ENCODE measurements at regions not wholly inside any gene's neighbourhood (a gene's known extent, or its start where the extent isn't known, plus 50 kb on each side); places are given as distances from the start of the nearest gene placed in this dataset.

- Histone ChIP-seq H3K4me2 (ENCODE audit: low read depth, low read length, poor library complexity, severe bottlenecking) (no peak overlapping the region), H3K27me3 (ENCODE audit: low read length) (no peaks in the 10 kb centered on the region), H3K4me3 (ENCODE audit: insufficient read depth, low read length, poor library complexity, severe bottlenecking) (no peak overlapping the region), H3F3A (ENCODE audit: insufficient read depth) (no peaks in the 10 kb centered on the region), H3K9ac (ENCODE audit: low read length) (no peak overlapping the region), H3K9me2 (replicated peaks; ENCODE audit: insufficient read depth, low read length) (no peaks in the 10 kb centered on the region), H3K27ac (ENCODE audit: low read depth, low read length) (no peak overlapping the region), H3K79me2 (ENCODE audit: insufficient read depth, low read length) (no peaks in the 10 kb centered on the region), H2AFZ (ENCODE audit: low read depth, low read length, severe bottlenecking) (no peak overlapping the region), H3K9me3 (ENCODE audit: insufficient read depth, low read length) (no peaks in the 10 kb centered on the region), H4K20me1 (ENCODE audit: low read depth, low read length) (no peaks in the 10 kb centered on the region), H3K36me3 (ENCODE audit: low read length) (no peaks in the 10 kb centered on the region)
- no peak for TF ChIP-seq EZH2phosphoT487 (conservative IDR thresholded peaks at IDR 0.05; ENCODE audit: low read length)
- TF ChIP-seq, protein P1, sequence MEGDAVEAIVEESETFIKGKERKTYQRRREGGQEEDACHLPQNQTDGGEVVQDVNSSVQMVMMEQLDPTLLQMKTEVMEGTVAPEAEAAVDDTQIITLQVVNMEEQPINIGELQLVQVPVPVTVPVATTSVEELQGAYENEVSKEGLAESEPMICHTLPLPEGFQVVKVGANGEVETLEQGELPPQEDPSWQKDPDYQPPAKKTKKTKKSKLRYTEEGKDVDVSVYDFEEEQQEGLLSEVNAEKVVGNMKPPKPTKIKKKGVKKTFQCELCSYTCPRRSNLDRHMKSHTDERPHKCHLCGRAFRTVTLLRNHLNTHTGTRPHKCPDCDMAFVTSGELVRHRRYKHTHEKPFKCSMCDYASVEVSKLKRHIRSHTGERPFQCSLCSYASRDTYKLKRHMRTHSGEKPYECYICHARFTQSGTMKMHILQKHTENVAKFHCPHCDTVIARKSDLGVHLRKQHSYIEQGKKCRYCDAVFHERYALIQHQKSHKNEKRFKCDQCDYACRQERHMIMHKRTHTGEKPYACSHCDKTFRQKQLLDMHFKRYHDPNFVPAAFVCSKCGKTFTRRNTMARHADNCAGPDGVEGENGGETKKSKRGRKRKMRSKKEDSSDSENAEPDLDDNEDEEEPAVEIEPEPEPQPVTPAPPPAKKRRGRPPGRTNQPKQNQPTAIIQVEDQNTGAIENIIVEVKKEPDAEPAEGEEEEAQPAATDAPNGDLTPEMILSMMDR (IDR thresholded peaks at IDR 0.05; ENCODE audit: insufficient read depth, low read length, poor library complexity, severe bottlenecking): no peak
These were observed 99.0 kb upstream of the KAZN start for GRCh38 chr1:14499312-14500040.

DNA sequence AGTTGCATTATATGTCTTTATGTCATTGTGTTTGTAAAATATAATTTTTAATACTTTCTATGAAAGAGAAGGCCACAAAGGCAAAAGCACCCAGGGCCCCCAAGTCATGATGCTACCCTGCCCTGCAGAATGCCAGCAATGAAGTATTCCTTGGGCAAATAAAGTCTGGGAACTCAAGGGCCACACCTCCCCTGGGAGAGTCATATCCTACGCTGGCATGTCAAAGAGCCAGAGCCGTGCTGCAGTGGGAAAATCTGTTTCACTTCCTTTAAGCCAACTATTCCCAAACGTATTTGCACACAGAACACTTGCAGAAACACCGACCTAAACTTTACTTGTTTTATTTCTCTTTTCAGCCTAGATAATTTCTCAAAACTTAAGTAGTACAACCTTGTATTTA lies 98.4 kb upstream of the KAZN start:
- Histone ChIP-seq H3K9me3 (ENCODE audit: insufficient read depth, low read length) (no peaks in the 10 kb centered on the region), H3K4me2 (ENCODE audit: low read depth, low read length, poor library complexity, severe bottlenecking) (no peak overlapping the region), H3K27ac (ENCODE audit: low read depth, low read length) (no peak overlapping the region), H4K20me1 (ENCODE audit: low read depth, low read length) (no peaks in the 10 kb centered on the region), H3K36me3 (ENCODE audit: low read length) (no peaks in the 10 kb centered on the region), H3K27me3 (ENCODE audit: low read length) (no peaks in the 10 kb centered on the region), H3F3A (ENCODE audit: insufficient read depth) (no peaks in the 10 kb centered on the region), H3K4me3 (ENCODE audit: insufficient read depth, low read length, poor library complexity, severe bottlenecking) (no peak overlapping the region), H2AFZ (ENCODE audit: low read depth, low read length, severe bottlenecking) (no peak overlapping the region), H3K9ac (ENCODE audit: low read length) (no peak overlapping the region), H3K79me2 (ENCODE audit: insufficient read depth, low read length) (no peaks in the 10 kb centered on the region), H3K9me2 (replicated peaks; ENCODE audit: insufficient read depth, low read length) (no peaks in the 10 kb centered on the region)
- TF ChIP-seq, protein P1 (IDR thresholded peaks at IDR 0.05; ENCODE audit: insufficient read depth, low read length, poor library complexity, severe bottlenecking): no peak
- TF ChIP-seq EZH2phosphoT487 (conservative IDR thresholded peaks at IDR 0.05; ENCODE audit: low read length): no peak

DNA sequence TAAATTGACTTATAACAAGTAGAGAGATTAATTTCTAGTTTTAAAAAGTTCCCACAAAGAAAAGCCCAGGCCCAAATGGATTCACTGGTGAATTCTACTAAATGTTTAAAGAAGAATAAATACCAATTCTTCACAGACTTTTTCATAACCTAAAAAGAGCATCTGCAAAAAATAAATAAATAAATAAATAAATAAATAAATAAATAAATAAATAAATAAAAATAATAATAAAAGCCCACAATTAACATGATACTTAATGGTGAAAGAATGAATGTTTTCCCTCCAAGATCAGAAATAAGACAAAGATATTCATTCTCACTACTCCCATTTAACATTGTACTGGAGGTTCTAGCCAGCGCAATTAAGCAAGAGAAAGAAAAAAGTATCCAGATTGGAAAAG lies 97.6 kb upstream of the KAZN start:
- Histone ChIP-seq H3K4me3 (ENCODE audit: insufficient read depth, low read length, poor library complexity, severe bottlenecking) (no peak overlapping the region), H3K4me2 (ENCODE audit: low read depth, low read length, poor library complexity, severe bottlenecking) (no peak overlapping the region), H3K27ac (ENCODE audit: low read depth, low read length) (no peak overlapping the region), H3K9me2 (replicated peaks; ENCODE audit: insufficient read depth, low read length) (no peaks in the 10 kb centered on the region), H3K27me3 (ENCODE audit: low read length) (no peaks in the 10 kb centered on the region), H2AFZ (ENCODE audit: low read depth, low read length, severe bottlenecking) (no peak overlapping the region), H3K79me2 (ENCODE audit: insufficient read depth, low read length) (no peaks in the 10 kb centered on the region), H3K9me3 (ENCODE audit: insufficient read depth, low read length) (no peaks in the 10 kb centered on the region), H3K36me3 (ENCODE audit: low read length) (no peaks in the 10 kb centered on the region), H3K9ac (ENCODE audit: low read length) (no peak overlapping the region), H3F3A (ENCODE audit: insufficient read depth) (no peaks in the 10 kb centered on the region), H4K20me1 (ENCODE audit: low read depth, low read length) (no peaks in the 10 kb centered on the region)
- TF ChIP-seq EZH2phosphoT487 (conservative IDR thresholded peaks at IDR 0.05; ENCODE audit: low read length): no peak
- TF ChIP-seq, protein P1 (IDR thresholded peaks at IDR 0.05; ENCODE audit: insufficient read depth, low read length, poor library complexity, severe bottlenecking): no peak

All from SU-DHL-6 (cell line).